Large intestine (tissue), 3 donors: ENCODE measurements at regions not wholly inside any gene's neighbourhood (a gene's known extent, or its start where the extent isn't known, plus 50 kb on each side); places are given as distances from the start of the nearest gene placed in this dataset.

ENCODE experiments used
- DNase-seq, 2 donors: peaks; one replicate each; pipeline versions ENCODE4 v3.0.0 to v3.0.0-alpha.2; 2013
- H3K27ac ChIP-seq: one replicate; pipeline ENCODE4 v1.5.1; 2013; ENCODE audit warnings: low read length
- H3K27me3 ChIP-seq: 2 replicates; pipeline ENCODE4 v1.6.1; 2013; ENCODE audit warnings: low read length; ENCODE audit not compliant: control insufficient read depth, insufficient read depth
- H3K36me3 ChIP-seq: 2 replicates; pipeline ENCODE4 v1.6.1; 2013; ENCODE audit warnings: low read length; ENCODE audit not compliant: control insufficient read depth, insufficient read depth
- H3K4me1 ChIP-seq: one replicate; pipeline ENCODE4 v1.6.1; 2013; ENCODE audit warnings: low read length; ENCODE audit not compliant: control insufficient read depth, insufficient read depth
- H3K4me3 ChIP-seq: one replicate; pipeline ENCODE4 v1.5.1; 2013; ENCODE audit warnings: low read length
- H3K9me3 ChIP-seq: one replicate; pipeline ENCODE4 v1.6.1; 2013; ENCODE audit warnings: mild to moderate bottlenecking, low read depth, low read length, moderate library complexity; ENCODE audit not compliant: control insufficient read depth
- WGBS: methylation state at CpG from one replicate; pipeline ENCODE4 v1.1.5; 2013; ENCODE audit warnings: low lambda C conversion rate; ENCODE audit not compliant: insufficient coverage; 5-methylcytosine and 5-hydroxymethylcytosine counted together

GRCh38 chr18:22564036-22564435 is 146.3 kb upstream of the CTAGE1 start:
- Histone ChIP-seq H3K4me3 (no peak overlapping the region), H3K27me3 (no peaks in the 10 kb centered on the region), H3K27ac (no peak overlapping the region), H3K9me3 (no peaks in the 10 kb centered on the region), H3K36me3 (no peaks in the 10 kb centered on the region), H3K4me1 (peaks cover 18% of the 10 kb centered on the region)
- no peak for DNase-seq
- WGBS = 100% methylated on average over 1 of the region's 2 CpGs

GRCh38 chr18:22566703-22567420 is 149.1 kb upstream of the CTAGE1 start:
- Histone ChIP-seq H3K4me3 (no peak overlapping the region), H3K9me3 (no peaks in the 10 kb centered on the region), H3K27ac (no peak overlapping the region), H3K4me1 (peaks cover 8% of the 10 kb centered on the region), H3K27me3 (no peaks in the 10 kb centered on the region), H3K36me3 (no peaks in the 10 kb centered on the region)
- WGBS = no CpG with 5 or more reads among the region's 3 CpGs
- no peak for DNase-seq

GRCh38 chr18:22567794-22568193 is 150.1 kb upstream of the CTAGE1 start:
- Histone ChIP-seq H3K27me3 (no peaks in the 10 kb centered on the region), H3K27ac (peak overlapping the region; percentile 58), H3K4me1 (peaks cover 8% of the 10 kb centered on the region), H3K9me3 (no peaks in the 10 kb centered on the region), H3K36me3 (no peaks in the 10 kb centered on the region), H3K4me3 (no peak overlapping the region)
- no peak for DNase-seq

- Histone ChIP-seq H3K4me1 (peaks cover 6% of the 10 kb centered on the region), H3K27ac (no peak overlapping the region), H3K4me3 (no peak overlapping the region), H3K9me3 (no peaks in the 10 kb centered on the region), H3K27me3 (no peaks in the 10 kb centered on the region), H3K36me3 (no peaks in the 10 kb centered on the region)
- no CpG with 5 or more reads among the region's 4 CpGs for WGBS
- no peak for DNase-seq
Measured at GRCh38 chr18:22570492-22570891, 152.8 kb upstream of the CTAGE1 start.

- no peak overlapping the region for H3K4me3 ChIP-seq
- H3K36me3 ChIP-seq = no peaks in the 10 kb centered on the region
Measured at GRCh38 chr18:22572341-22572740, 154.6 kb upstream of the CTAGE1 start.

GRCh38 chr18:22579271-22579670 is 161.6 kb upstream of the CTAGE1 start:
- WGBS = no CpG with 5 or more reads among the region's 5 CpGs
- H3K27me3 ChIP-seq = no peaks in the 10 kb centered on the region
- no peaks in the 10 kb centered on the region for H3K36me3 ChIP-seq
- H3K4me1 ChIP-seq = no peaks in the 10 kb centered on the region
- DNase-seq = no peak
- H3K4me3 ChIP-seq = no peak overlapping the region
- no peaks in the 10 kb centered on the region for H3K9me3 ChIP-seq
- no peak overlapping the region for H3K27ac ChIP-seq

More at GRCh38 chr18:22572341-22572740, 154.6 kb upstream of the CTAGE1 start:
- no peak overlapping the region for H3K27ac ChIP-seq
- H3K4me1 ChIP-seq = peaks cover 3% of the 10 kb centered on the region
- no CpG with 5 or more reads among the region's 1 CpG for WGBS
- H3K9me3 ChIP-seq = no peaks in the 10 kb centered on the region
- no peak for DNase-seq
- no peaks in the 10 kb centered on the region for H3K27me3 ChIP-seq

GRCh38 chr18:22585333-22585732 is 167.6 kb upstream of the CTAGE1 start:
- Histone ChIP-seq H3K27me3 (no peaks in the 10 kb centered on the region), H3K27ac (no peak overlapping the region), H3K9me3 (no peaks in the 10 kb centered on the region), H3K36me3 (no peaks in the 10 kb centered on the region), H3K4me3 (no peak overlapping the region), H3K4me1 (no peaks in the 10 kb centered on the region)
- no CpG with 5 or more reads among the region's 1 CpG for WGBS
- DNase-seq = no peak

GRCh38 chr18:22585821-22586220 is 168.1 kb upstream of the CTAGE1 start:
- no peaks in the 10 kb centered on the region for H3K27me3 ChIP-seq
- DNase-seq = no peak
- H3K4me1 ChIP-seq = no peaks in the 10 kb centered on the region
- H3K36me3 ChIP-seq = no peaks in the 10 kb centered on the region
- no peaks in the 10 kb centered on the region for H3K9me3 ChIP-seq
- WGBS = 100% methylated on average over 1 of the region's 2 CpGs
- H3K27ac ChIP-seq = no peak overlapping the region
- no peak overlapping the region for H3K4me3 ChIP-seq

- Histone ChIP-seq H3K27me3 (no peaks in the 10 kb centered on the region), H3K9me3 (no peaks in the 10 kb centered on the region), H3K4me3 (no peak overlapping the region), H3K36me3 (no peaks in the 10 kb centered on the region), H3K27ac (no peak overlapping the region), H3K4me1 (no peaks in the 10 kb centered on the region)
- WGBS = no CpG with 5 or more reads among the region's 1 CpG
- DNase-seq = no peak
Measured at GRCh38 chr18:22591222-22591621, 173.5 kb upstream of the CTAGE1 start.

- 80% methylated on average over 1 of the region's 4 CpGs for WGBS
- Histone ChIP-seq H3K36me3 (no peaks in the 10 kb centered on the region), H3K27me3 (no peaks in the 10 kb centered on the region), H3K9me3 (no peaks in the 10 kb centered on the region), H3K27ac (no peak overlapping the region), H3K4me3 (no peak overlapping the region), H3K4me1 (no peaks in the 10 kb centered on the region)
- DNase-seq = no peak
Measured at GRCh38 chr18:22594155-22594690, 176.5 kb upstream of the CTAGE1 start.

GRCh38 chr18:22601481-22601880 is 183.8 kb upstream of the CTAGE1 start:
- WGBS = 100% methylated on average over 3 of the region's 5 CpGs
- Histone ChIP-seq H3K36me3 (no peaks in the 10 kb centered on the region), H3K4me1 (no peaks in the 10 kb centered on the region), H3K27me3 (no peaks in the 10 kb centered on the region), H3K27ac (no peak overlapping the region), H3K9me3 (no peaks in the 10 kb centered on the region), H3K4me3 (no peak overlapping the region)
- no peak for DNase-seq
